OCI-LY7 (cell line): ENCODE measurements at regions not wholly inside any gene's neighbourhood (a gene's known extent, or its start where the extent isn't known, plus 50 kb on each side); places are given as distances from the start of the nearest gene placed in this dataset.

Experiments
- BruUV-seq: library from RNA; stranded (reverse); fragments of 400-500 nt; replicated peaks from 2 replicates; lab custom pipeline; 2021; lab: Mats Ljungman, UMichigan
- CTCF ChIA-PET: fragments of 300-600 bp; sonication (Branson Sonifier 250); formaldehyde crosslinking; loops from one replicate; lab custom pipeline; 2022; ENCODE audit warnings: antibody characterized with exemption; ENCODE audit not compliant: unreplicated experiment; lab: Charles Lee
- POLR2A ChIA-PET: fragments of 300-600 bp; sonication (Branson Sonifier 250); formaldehyde crosslinking; loops from one replicate; lab custom pipeline; 2022; ENCODE audit warnings: antibody characterized with exemption; lab: Charles Lee
- DNase-seq: peaks from one replicate; pipeline ENCODE4 v3.0.0-alpha.2; 2015; ENCODE audit warnings: low spot score
- H2AFZ ChIP-seq: fragments of 200-600 bp; sonication (generic), shearing (Covaris generic); 2 replicates; pipeline ENCODE4 v1.6.1; 2014; ENCODE audit warnings: mild to moderate bottlenecking, antibody characterized with exemption, low read length, moderate library complexity
- H3K27ac ChIP-seq: fragments of 200-600 bp; sonication (generic); 2 replicates; pipeline ENCODE4 v1.5.1; 2014; ENCODE audit warnings: mixed run types, low read depth, mild to moderate bottlenecking, moderate library complexity, low read length, inconsistent platforms; ENCODE audit not compliant: poor library complexity, severe bottlenecking
- H3K36me3 ChIP-seq: fragments of 200-600 bp; sonication (generic); 2 replicates; pipeline ENCODE4 v1.6.1; 2014; ENCODE audit warnings: mild to moderate bottlenecking, antibody characterized with exemption, low read length, moderate library complexity, mixed read lengths; ENCODE audit not compliant: insufficient read depth
- H3K4me1 ChIP-seq: fragments of 200-600 bp; sonication (generic); 2 replicates; pipeline ENCODE4 v1.5.1; 2014; ENCODE audit warnings: mild to moderate bottlenecking, low read length; ENCODE audit not compliant: insufficient read depth, poor library complexity, severe bottlenecking
- H3K4me2 ChIP-seq: fragments of 200-600 bp; sonication (generic); 2 replicates; pipeline ENCODE4 v1.6.1; 2014; ENCODE audit warnings: mild to moderate bottlenecking, low read length
- H3K4me3 ChIP-seq: fragments of 200-600 bp; sonication (generic); 2 replicates; pipeline ENCODE4 v1.5.1; 2014; ENCODE audit warnings: mild to moderate bottlenecking, low read depth, low read length; ENCODE audit not compliant: poor library complexity, severe bottlenecking
- H3K79me2 ChIP-seq: fragments of 200-600 bp; sonication (generic); 2 replicates; pipeline ENCODE4 v1.6.1; 2016; ENCODE audit warnings: low read depth, mild to moderate bottlenecking, low read length, moderate library complexity, mixed read lengths; ENCODE audit not compliant: insufficient read depth
- H3K9me2 ChIP-seq: fragments of 200-600 bp; sonication (generic); 2 replicates; pipeline ENCODE4 v1.6.1; 2016; ENCODE audit warnings: mild to moderate bottlenecking, low read length, mixed read lengths; ENCODE audit not compliant: insufficient read depth
- H3K9me3 ChIP-seq: fragments of 200-600 bp; sonication (generic); 2 replicates; pipeline ENCODE4 v1.6.1; 2014; ENCODE audit warnings: mild to moderate bottlenecking, mixed run types, low read length, mixed read lengths
- H4K20me1 ChIP-seq: fragments of 200-600 bp; sonication (generic); 2 replicates; pipeline ENCODE4 v1.6.1; 2014; ENCODE audit warnings: mild to moderate bottlenecking, antibody characterized with exemption, low read length, moderate library complexity, mixed read lengths; ENCODE audit not compliant: insufficient read depth
- CTCF ChIP-seq: fragments of 200-600 bp; sonication (generic); conservative IDR thresholded peaks from 2 replicates; pipeline ENCODE4 v1.5.1; 2014; ENCODE audit warnings: mild to moderate bottlenecking, antibody characterized with exemption, low read length, moderate library complexity, mixed read lengths
- EZH2phosphoT487 ChIP-seq: fragments of 200-600 bp; sonication (generic); IDR thresholded peaks from 2 replicates; pipeline ENCODE4 v1.6.1; 2018; ENCODE audit warnings: low read depth, borderline replicate concordance, mild to moderate bottlenecking, mixed run types, antibody characterized with exemption, low read length, moderate library complexity, mixed read lengths
- intact Hi-C: fragments of 100-400 bp; cut with micrococcal nuclease; formaldehyde crosslinking; loops from one replicate; pipeline ENCODE4 v1.10.0; 2022; ENCODE audit not compliant: unreplicated experiment

- no peaks in the 10 kb centered on the region for H3K9me2 ChIP-seq
- H3K4me3 ChIP-seq = no peak overlapping the region
- intact Hi-C loops = no loop called here
- no peak overlapping the region for H2AFZ ChIP-seq
- no peaks in the 10 kb centered on the region for H3K9me3 ChIP-seq
- BruUV-seq = no TSS peak
- no peaks in the 10 kb centered on the region for H3K79me2 ChIP-seq
- no peaks in the 10 kb centered on the region for H4K20me1 ChIP-seq
- H3K4me1 ChIP-seq = no peaks in the 10 kb centered on the region
- CTCF ChIA-PET = no interaction called here
- no peaks in the 10 kb centered on the region for H3K36me3 ChIP-seq
- H3K27ac ChIP-seq = no peak overlapping the region
- no peak for TF ChIP-seq CTCF
- TF ChIP-seq EZH2phosphoT487 = no peak
- no peak overlapping the region for H3K4me2 ChIP-seq
- no peak for DNase-seq
- POLR2A ChIA-PET = interaction anchor here (0.6 kb wide), 1 partner anchor 8 kb away, joined by 3 read pairs; no protein-coding TSS in a partner anchor
These were observed 311.5 kb upstream of the GYPC start for GRCh38 chr2:126344493-126344892.

- no peaks in the 10 kb centered on the region for H4K20me1 ChIP-seq
- TF ChIP-seq CTCF = no peak
- TF ChIP-seq EZH2phosphoT487 = no peak
- H3K4me2 ChIP-seq = no peak overlapping the region
- no peak overlapping the region for H3K27ac ChIP-seq
- POLR2A ChIA-PET = interaction anchor here (0.8 kb wide), 1 partner anchor 30 kb away, joined by 3 read pairs; no protein-coding TSS in a partner anchor
- no peaks in the 10 kb centered on the region for H3K4me1 ChIP-seq
- CTCF ChIA-PET = no interaction called here
- DNase-seq = no peak
- H3K4me3 ChIP-seq = no peak overlapping the region
- no TSS peak for BruUV-seq
- no peaks in the 10 kb centered on the region for H3K9me2 ChIP-seq
- H3K9me3 ChIP-seq = no peaks in the 10 kb centered on the region
- no peaks in the 10 kb centered on the region for H3K79me2 ChIP-seq
- H2AFZ ChIP-seq = no peak overlapping the region
- no peaks in the 10 kb centered on the region for H3K36me3 ChIP-seq
- intact Hi-C loops = no loop called here
These were observed 310.3 kb upstream of the GYPC start for GRCh38 chr2:126345691-126346090.

- H3K4me1 ChIP-seq = no peaks in the 10 kb centered on the region
- H3K79me2 ChIP-seq = no peaks in the 10 kb centered on the region
- ChIA-PET POLR2A (no interaction called here), CTCF (no interaction called here)
- no TSS peak for BruUV-seq
- no peaks in the 10 kb centered on the region for H4K20me1 ChIP-seq
- intact Hi-C loops = no loop called here
- H2AFZ ChIP-seq = no peak overlapping the region
- no peak overlapping the region for H3K4me3 ChIP-seq
- DNase-seq = no peak
- no peaks in the 10 kb centered on the region for H3K9me3 ChIP-seq
- H3K36me3 ChIP-seq = no peaks in the 10 kb centered on the region
- no peak overlapping the region for H3K27ac ChIP-seq
- TF ChIP-seq EZH2phosphoT487 (no peak), CTCF (no peak)
- no peaks in the 10 kb centered on the region for H3K9me2 ChIP-seq
- no peak overlapping the region for H3K4me2 ChIP-seq
These were observed 299.3 kb upstream of the GYPC start for GRCh38 chr2:126356631-126357030.
